Fibroblast of gingiva (primary cell): ENCODE measurements at regions not wholly inside any gene's neighbourhood (a gene's known extent, or its start where the extent isn't known, plus 50 kb on each side); places are given as distances from the start of the nearest gene placed in this dataset.

Experiments
- DNase-seq: peaks from one replicate; pipeline ENCODE4 v3.0.0-alpha.2; 2011; ENCODE audit warnings: low read depth

- peak; percentile 55 for DNase-seq
These were observed 62.0 kb upstream of the TENT5A start for GRCh38 chr6:81814370-81815076.

- no peak for DNase-seq
These were observed 60.8 kb upstream of the TENT5A start for GRCh38 chr6:81813305-81813704.

- no peak for DNase-seq
These were observed 59.9 kb upstream of the TENT5A start for GRCh38 chr6:81812401-81812800.

GRCh38 chr6:81808851-81809570, 56.5 kb upstream of the TENT5A start:
- no peak for DNase-seq

- DNase-seq: no peak
These were observed 54.5 kb upstream of the TENT5A start for GRCh38 chr6:81806793-81807565.

- no peak for DNase-seq
These were observed 49.9 kb upstream of the TENT5A start for GRCh38 chr6:81802356-81802755.
